SK-N-SH treated with all-trans-retinoic acid at 6 μM for 48 hours (cell line): ENCODE measurements at regions not wholly inside any gene's neighbourhood (a gene's known extent, or its start where the extent isn't known, plus 50 kb on each side); places are given as distances from the start of the nearest gene placed in this dataset.

ENCODE experiments used
- ARNTL ChIP-seq: fragments of 450-650 bp; formaldehyde crosslinking; IDR thresholded peaks from 2 replicates; pipeline ENCODE4 v1.5.0; 2020; ENCODE audit warnings: low read depth, mild to moderate bottlenecking, moderate library complexity, borderline replicate concordance
- GLIS3 ChIP-seq: fragments of 250-450 bp; sonication (Bioruptor Pico); IDR thresholded peaks from 2 replicates; pipeline ENCODE4 v1.5.0; 2020; ENCODE audit warnings: mild to moderate bottlenecking, moderate library complexity
- OSR1 ChIP-seq: fragments of 250-450 bp; sonication (Bioruptor Pico); IDR thresholded peaks from 2 replicates; pipeline ENCODE4 v1.8.0; 2022; ENCODE audit warnings: moderate library complexity, mild to moderate bottlenecking, inconsistent platforms
- PATZ1 ChIP-seq: fragments of 250-450 bp; sonication (Bioruptor Pico); IDR thresholded peaks from 2 replicates; pipeline ENCODE4 v1.8.0; 2020; ENCODE audit warnings: mild to moderate bottlenecking, moderate library complexity, borderline replicate concordance
- PPARA ChIP-seq: fragments of 250-450 bp; sonication (Bioruptor Pico); IDR thresholded peaks from 2 replicates; pipeline ENCODE4 v1.5.0; 2020; ENCODE audit warnings: mild to moderate bottlenecking, borderline replicate concordance
- RARB ChIP-seq: fragments of 250-450 bp; sonication (Bioruptor Pico); IDR thresholded peaks from 2 replicates; pipeline ENCODE4 v1.8.0; 2021; ENCODE audit warnings: mild to moderate bottlenecking, moderate library complexity
- SNAI2 ChIP-seq: fragments of 250-450 bp; sonication (Bioruptor Pico); IDR thresholded peaks from 2 replicates; pipeline ENCODE4 v1.5.0; 2020; ENCODE audit warnings: mild to moderate bottlenecking, moderate library complexity
- TOX ChIP-seq: fragments of 250-450 bp; sonication (Bioruptor Pico); IDR thresholded peaks from 2 replicates; pipeline ENCODE4 v1.8.0; 2021; ENCODE audit warnings: mild to moderate bottlenecking, moderate library complexity, borderline replicate concordance
- ZC3H10 ChIP-seq: fragments of 250-450 bp; sonication (Bioruptor Pico); IDR thresholded peaks from 2 replicates; pipeline ENCODE4 v1.5.1; 2021; ENCODE audit warnings: mild to moderate bottlenecking, moderate library complexity
- ZNF565 ChIP-seq: fragments of 450-650 bp; formaldehyde crosslinking; conservative IDR thresholded peaks from 2 replicates; pipeline ENCODE4 v1.5.0; 2020; ENCODE audit warnings: low read depth, mild to moderate bottlenecking, moderate library complexity
- TF ChIP-seq, protein P1 (sequence below): fragments of 250-450 bp; sonication (Bioruptor Pico); IDR thresholded peaks from 2 replicates; pipeline ENCODE4 v1.5.1; 2021; ENCODE audit warnings: mild to moderate bottlenecking, moderate library complexity
- TF ChIP-seq, protein P2 (sequence below): fragments of 250-450 bp; sonication (Bioruptor Pico); IDR thresholded peaks from 2 replicates; pipeline ENCODE4 v1.5.1; 2020; ENCODE audit warnings: low read depth, mild to moderate bottlenecking, moderate library complexity

DNA sequence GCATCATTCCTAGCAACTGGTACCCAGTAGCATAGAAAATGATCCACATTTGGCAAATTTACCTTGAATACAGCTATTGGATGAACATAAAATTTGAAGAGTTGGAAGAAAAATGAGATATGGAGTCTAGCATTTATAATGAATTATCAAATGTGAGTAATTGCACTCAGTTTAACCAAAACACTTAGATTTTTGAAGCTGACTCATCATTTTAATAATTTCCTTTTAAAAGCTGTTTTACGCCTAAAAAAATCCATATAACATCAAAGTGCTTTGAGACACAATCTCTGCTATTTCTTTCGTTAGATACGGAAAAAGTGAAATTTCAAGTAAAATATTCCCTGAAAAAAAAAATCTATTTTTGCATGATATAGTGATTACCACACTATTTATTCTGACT lies 767.4 kb downstream of the ROBO2 start:
- TF ChIP-seq, protein P1, sequence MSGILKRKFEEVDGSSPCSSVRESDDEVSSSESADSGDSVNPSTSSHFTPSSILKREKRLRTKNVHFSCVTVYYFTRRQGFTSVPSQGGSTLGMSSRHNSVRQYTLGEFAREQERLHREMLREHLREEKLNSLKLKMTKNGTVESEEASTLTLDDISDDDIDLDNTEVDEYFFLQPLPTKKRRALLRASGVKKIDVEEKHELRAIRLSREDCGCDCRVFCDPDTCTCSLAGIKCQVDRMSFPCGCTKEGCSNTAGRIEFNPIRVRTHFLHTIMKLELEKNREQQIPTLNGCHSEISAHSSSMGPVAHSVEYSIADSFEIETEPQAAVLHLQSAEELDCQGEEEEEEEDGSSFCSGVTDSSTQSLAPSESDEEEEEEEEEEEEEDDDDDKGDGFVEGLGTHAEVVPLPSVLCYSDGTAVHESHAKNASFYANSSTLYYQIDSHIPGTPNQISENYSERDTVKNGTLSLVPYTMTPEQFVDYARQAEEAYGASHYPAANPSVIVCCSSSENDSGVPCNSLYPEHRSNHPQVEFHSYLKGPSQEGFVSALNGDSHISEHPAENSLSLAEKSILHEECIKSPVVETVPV (CRISPR knock-in tag) = no peak
- TF ChIP-seq PPARA (no peak), RARB (no peak), OSR1 (CRISPR knock-in tag) (no peak), TOX (CRISPR knock-in tag) (no peak), SNAI2 (CRISPR knock-in tag) (no peak), ZC3H10 (CRISPR knock-in tag) (no peak), PATZ1 (no peak), GLIS3 (CRISPR knock-in tag) (no peak), ARNTL (CRISPR knock-in tag) (no peak), ZNF565 (CRISPR knock-in tag) (no peak)
- TF ChIP-seq, protein P2, sequence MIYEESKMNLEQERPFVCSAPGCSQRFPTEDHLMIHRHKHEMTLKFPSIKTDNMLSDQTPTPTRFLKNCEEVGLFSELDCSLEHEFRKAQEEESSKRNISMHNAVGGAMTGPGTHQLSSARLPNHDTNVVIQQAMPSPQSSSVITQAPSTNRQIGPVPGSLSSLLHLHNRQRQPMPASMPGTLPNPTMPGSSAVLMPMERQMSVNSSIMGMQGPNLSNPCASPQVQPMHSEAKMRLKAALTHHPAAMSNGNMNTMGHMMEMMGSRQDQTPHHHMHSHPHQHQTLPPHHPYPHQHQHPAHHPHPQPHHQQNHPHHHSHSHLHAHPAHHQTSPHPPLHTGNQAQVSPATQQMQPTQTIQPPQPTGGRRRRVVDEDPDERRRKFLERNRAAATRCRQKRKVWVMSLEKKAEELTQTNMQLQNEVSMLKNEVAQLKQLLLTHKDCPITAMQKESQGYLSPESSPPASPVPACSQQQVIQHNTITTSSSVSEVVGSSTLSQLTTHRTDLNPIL (CRISPR knock-in tag) = no peak
